ENCODE measurements at regions not wholly inside any gene's neighbourhood (a gene's known extent, or its start where the extent isn't known, plus 50 kb on each side); places are given as distances from the start of the nearest gene placed in this dataset.

GRCh38 chr5:98064118-98064685, 709.3 kb upstream of the RGMB start:
- no peak for DNase-seq (ENCODE audit: low spot score)

DNA sequence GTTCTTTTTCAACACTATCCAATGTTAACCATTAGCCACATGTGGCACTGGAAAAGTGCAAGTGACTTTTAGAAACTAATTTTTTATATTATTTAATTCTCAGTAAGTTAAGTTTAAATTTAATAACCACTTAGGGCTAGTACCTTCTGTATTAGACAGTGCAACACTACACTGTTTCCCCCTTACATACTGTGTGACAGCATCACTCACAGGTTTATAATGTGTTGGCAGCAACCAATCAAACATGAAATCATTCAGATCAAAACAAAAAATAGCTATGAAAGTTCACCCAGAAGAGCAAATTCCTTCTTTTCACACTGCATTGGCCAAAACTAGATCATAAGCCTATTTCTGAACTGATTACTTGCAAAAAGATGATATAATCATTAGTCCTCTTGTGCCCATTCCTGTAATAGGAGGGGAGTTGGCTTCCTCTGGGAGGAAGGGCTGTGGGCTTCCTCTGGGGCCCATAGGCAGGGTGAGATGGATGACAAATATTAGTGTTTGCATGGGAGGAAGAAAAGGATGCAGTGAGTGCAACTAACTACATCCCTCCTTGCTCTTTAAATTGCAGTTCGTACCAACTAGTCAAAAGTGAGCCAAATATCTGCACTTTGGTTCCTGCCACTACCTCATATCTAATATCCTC, 708.1 kb upstream of the RGMB start:
- no peak for DNase-seq (ENCODE audit: low spot score)

DNA sequence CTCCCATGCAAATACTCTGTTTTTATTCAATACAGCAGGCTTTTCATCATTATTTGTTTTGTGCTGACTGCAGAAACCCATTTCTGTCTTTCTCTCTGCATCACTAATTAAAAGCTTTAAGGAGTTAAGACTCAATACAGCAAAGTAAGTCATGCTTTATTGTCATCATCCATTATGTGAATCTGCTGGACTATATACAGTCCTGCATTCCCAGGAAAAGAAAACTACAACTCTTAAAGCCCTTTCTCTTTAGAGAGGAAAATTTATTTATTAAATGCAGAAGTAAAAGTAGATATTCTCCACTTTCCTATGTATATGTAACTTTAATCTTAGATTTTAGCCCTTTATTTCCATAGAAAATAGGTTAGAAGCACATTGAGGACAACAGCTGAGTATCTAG, 706.6 kb upstream of the RGMB start:
- no peak for DNase-seq (ENCODE audit: low spot score)

- no peak for DNase-seq (ENCODE audit: low spot score)
Measured at GRCh38 chr5:98069876-98070512, 703.5 kb upstream of the RGMB start.

DNA sequence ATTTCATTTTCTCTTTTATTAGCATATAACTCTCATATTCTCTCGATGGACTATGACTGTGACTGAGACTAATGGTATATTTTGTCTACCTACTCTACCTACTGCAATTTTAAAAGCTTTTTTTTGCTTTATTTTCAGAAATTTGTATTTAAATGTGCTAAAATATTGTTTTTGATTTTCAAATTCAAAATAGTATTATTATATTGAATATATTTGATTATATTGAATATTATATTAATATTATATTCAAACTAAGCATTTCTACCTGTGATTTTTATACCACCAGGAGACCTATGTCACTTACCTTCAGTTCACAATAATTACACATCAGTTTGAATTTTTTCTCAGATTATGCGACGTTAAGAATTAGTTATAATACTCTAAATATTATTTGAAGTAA, 700.5 kb upstream of the RGMB start:
- DNase-seq (ENCODE audit: low spot score), result no peak

- DNase-seq (ENCODE audit: low spot score), result no peak
Measured at GRCh38 chr5:98076501-98076900, 697.0 kb upstream of the RGMB start.

GRCh38 chr5:98085593-98085992, 687.9 kb upstream of the RGMB start:
- DNase-seq (ENCODE audit: low spot score), result no peak

- DNase-seq (ENCODE audit: low spot score), result no peak
Measured at GRCh38 chr5:98095072-98095471, 678.4 kb upstream of the RGMB start.

GRCh38 chr5:98096155-98096554, 677.3 kb upstream of the RGMB start:
- no peak for DNase-seq (ENCODE audit: low spot score)

DNA sequence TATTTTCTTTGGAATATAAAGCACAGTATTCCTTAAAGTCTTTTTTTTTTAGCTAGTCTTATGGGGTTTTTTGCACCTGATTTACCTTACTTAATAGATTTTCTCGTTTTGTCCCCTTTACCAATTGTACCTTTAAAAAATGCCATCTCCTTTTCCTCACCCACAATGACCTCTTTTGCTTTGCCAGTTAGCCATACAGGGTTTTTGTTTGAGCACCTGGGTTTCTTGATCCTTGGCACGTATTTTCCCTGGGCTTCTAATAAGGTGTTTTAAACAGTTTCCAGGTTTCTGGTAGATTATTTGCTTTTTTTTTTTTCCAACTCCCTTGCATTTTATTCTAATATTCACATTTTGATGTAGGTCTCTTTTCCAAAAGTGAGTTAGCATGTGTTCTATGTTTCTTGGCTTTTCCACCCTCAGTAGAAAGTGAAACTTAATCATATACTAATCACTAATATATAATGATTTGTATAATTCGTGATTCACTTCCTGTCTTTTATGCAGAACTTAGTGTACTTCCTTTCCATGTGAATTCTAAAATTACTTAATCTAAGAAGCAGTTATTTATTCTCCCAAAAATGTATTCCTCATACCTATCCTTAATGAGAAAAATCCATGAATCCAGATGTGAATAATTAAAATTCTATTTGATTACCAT, 673.9 kb upstream of the RGMB start:
- DNase-seq (ENCODE audit: low spot score), result no peak

- no peak for DNase-seq (ENCODE audit: low spot score)
Measured at GRCh38 chr5:98101131-98101530, 672.3 kb upstream of the RGMB start.

DNA sequence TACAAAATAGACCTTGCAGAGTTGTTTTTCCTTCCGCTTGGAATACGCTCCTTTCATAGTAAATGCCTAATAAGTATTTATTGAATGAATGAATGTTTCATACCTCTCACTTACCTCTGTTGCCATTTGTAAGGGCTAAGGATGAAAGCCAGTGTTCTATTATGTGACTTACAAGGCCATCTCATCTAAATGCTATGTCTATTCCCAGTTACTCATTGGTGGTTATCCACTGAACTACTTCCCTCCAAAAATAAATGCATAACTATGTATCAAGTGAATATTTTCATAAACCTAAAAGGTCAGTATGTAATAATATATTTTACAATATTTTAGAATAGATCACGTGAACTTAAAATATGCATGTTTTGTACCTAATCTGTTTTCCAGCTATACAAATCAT, 670.5 kb upstream of the RGMB start:
- DNase-seq (ENCODE audit: low spot score), result no peak

- DNase-seq (ENCODE audit: low spot score), result no peak
Measured at GRCh38 chr5:98103807-98104206, 669.7 kb upstream of the RGMB start.

GRCh38 chr5:98104454-98105188, 668.8 kb upstream of the RGMB start:
- no peak for DNase-seq (ENCODE audit: low spot score)

DNA sequence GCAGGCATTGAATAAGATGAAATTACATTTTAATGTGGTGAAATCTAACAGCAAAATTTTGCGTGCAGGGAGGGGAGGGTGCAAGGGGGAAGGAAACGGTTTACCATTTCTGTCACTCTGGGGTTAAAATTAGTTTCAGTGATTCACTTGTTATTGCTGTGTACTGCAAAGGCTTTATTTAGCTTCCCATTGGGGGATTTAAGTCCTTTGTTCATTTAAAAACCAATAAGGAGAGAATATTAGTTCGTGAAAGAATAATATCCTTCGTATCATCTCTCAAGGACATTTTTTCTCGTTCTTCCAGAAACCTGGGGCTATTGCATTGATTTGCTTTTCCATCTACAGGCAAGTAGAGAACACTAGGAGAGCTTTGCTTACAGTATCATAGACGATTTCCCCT, 667.8 kb upstream of the RGMB start:
- DNase-seq (ENCODE audit: low spot score), result no peak

- DNase-seq (ENCODE audit: low spot score), result no peak
Measured at GRCh38 chr5:98106116-98107031, 667.1 kb upstream of the RGMB start.

DNA sequence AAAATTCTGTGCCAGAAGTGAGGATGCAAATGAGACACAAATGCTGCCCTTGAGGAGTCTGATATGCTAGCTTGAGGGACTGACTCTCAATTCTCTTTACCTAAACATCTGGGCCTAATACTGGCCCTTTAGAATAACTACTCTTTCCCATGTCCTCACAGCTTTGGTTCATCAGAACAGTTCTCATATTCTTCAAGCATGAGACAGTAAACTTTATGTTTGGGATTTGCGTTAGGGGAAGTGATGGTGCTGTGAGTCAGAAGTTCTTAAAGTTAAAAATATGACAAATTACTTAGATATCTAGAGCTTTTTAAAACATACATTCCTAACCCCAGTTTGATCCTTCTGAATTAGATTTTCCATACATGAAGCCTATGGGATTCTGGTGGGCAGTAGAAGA, 665.0 kb upstream of the RGMB start:
- DNase-seq (ENCODE audit: low spot score), result no peak

DNA sequence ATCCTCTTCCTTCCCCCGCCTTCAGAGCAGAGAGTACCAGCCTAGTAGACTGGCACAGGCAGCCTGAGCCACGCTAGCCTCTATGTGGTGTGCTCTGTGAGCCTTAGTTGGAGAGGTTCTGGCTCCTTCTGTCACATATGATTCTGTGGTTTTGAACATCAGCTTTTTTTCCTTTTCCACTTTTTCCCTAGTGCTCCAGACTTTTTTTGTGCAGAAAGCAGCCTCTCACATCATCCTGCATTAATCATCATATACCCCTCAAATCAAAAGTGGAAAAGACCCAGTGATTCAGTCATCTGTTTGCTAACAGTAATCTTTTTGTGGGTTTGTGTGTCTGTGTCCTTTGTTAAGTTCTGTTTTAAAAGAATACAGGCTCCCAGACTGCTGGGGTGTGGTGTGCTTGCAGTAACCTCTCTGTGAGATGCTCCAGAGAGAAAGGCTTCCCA, 663.9 kb upstream of the RGMB start:
- no peak for DNase-seq (ENCODE audit: low spot score)

DNA sequence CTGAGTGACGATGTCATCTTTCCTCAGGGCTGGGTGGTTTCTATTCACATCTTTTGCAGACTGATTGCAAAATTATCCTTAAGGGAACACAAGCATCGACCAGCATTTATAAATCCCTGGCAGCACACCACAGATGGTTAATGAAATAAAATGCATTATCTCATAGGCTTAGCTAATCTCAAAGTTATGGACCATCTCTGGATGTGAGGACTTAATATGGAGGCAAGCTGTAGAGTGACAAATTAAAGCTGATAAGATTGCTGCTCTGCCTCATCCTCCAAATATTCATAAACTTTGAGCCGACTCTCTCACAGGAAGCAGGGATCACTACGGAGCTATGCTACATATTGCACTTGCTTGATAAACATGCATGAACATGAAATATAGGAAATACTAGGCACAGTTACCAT, 663.2 kb upstream of the RGMB start:
- DNase-seq (ENCODE audit: low spot score), result no peak

DNA sequence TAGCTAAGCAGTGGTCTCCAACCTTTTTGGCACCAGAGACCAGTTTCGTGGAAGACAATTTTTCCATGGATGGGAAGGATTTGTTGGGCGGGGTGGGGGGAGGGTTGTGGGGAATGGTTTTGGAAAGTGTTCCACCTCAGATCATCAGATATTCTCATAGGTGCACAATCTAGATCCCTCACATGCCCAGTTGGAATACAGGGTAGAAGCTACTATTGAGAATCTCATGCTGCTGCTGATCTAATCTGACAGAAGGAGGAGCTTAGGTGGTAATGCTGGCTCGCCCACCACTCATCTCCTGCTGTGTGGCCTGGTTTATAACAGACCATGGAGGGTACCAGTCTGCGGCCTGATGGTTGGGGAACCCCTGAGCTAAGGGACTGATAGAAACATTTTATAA, 662.7 kb upstream of the RGMB start:
- DNase-seq (ENCODE audit: low spot score), result no peak

DNA sequence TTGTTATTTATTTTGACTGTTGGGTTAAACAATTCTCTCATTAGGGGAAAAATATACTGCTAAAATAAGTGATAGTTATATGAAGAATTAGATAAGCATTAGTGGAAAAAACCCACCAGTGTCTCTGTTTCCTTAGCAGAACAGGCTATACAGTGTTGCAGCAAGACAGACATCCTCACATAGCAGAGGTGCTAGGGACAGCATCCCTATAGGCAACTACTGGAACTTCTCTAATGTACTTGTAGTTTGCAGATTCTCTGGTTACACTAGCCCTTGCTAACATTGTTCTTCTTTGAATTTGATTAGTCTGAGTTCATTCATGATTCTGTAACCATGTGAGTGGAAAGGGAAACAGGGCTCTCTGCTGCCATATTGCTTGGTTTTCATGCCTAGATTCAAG, 661.8 kb upstream of the RGMB start:
- no peak for DNase-seq (ENCODE audit: low spot score)
